ENCODE measurements at regions not wholly inside any gene's neighbourhood (a gene's known extent, or its start where the extent isn't known, plus 50 kb on each side); places are given as distances from the start of the nearest gene placed in this dataset.

DNA sequence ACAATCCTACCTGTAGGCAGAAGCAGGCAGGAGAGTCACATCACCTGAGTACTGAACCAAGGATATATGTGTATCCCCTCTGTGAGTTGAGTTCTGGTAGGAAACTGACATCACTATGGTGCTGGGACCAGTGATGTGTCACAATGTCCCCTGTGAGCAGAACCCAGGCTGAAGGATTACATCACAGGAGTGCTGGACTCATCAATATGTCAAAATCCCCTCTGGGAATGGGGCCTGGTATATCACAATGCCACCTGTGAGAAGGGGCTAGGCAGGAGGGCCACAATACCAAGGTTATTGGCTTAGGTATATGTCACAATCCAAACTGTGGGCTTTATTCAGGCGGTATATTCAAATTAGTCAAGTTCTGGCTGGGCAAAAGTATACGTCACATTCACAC lies 2098.3 kb downstream of the TP53TG3F start:
- no peaks in the 10 kb centered on the region for H3K4me1 ChIP-seq (ENCODE audit: insufficient read depth, low read length)
- H3K23ac ChIP-seq (ENCODE audit: insufficient read length, low read depth, low read length), result no peak overlapping the region
- no peak overlapping the region for H2BK120ac ChIP-seq (ENCODE audit: low read depth, low read length, poor library complexity, severe bottlenecking)
- no peak overlapping the region for H4K5ac ChIP-seq (ENCODE audit: insufficient read length, low read depth, low read length)
- no peak overlapping the region for H2BK20ac ChIP-seq (ENCODE audit: low read depth, low read length, poor library complexity, severe bottlenecking)
- no peak overlapping the region for H2BK15ac ChIP-seq (ENCODE audit: low read depth, low read length)
- H2BK5ac ChIP-seq (ENCODE audit: insufficient read length, low read length), result no peak overlapping the region
- H3K4me2 ChIP-seq (ENCODE audit: insufficient read depth, insufficient read length, low read length), result no peak overlapping the region
- WGBS (ENCODE audit: extremely low coverage, insufficient read length, low lambda C conversion rate), result no CpG with 5 or more reads among the region's 2 CpGs
- H3K9ac ChIP-seq (ENCODE audit: extremely low read depth, insufficient read length, low read length), result no peak overlapping the region
- H3K27me3 ChIP-seq (ENCODE audit: insufficient read depth, low read length), result no peaks in the 10 kb centered on the region
- no peak overlapping the region for H3T11ph ChIP-seq (ENCODE audit: low read length)
- Mint-ChIP-seq H3K4me1 (no peaks in the 10 kb centered on the region), H3K4me3 (no peak overlapping the region), H3K27me3 (ENCODE audit: low read depth) (peaks cover 5% of the 10 kb centered on the region; the same call in 1 of the 2 replicates), H3K9me3 (peaks cover 93 to 96% of the 10 kb centered on the region in 2 experiments), H3K36me3 (ENCODE audit: insufficient read depth in 1 of 3, low read depth in 3 of 3) (peaks cover 4 to 21% (median 11%) of the 10 kb centered on the region in 3 experiments; a peak in 6 of 7 replicates), H3K27ac (no peak overlapping the region)
- no peak overlapping the region for H3K14ac ChIP-seq (ENCODE audit: insufficient read depth, low read length)
- no peak overlapping the region for H2AFZ ChIP-seq (ENCODE audit: low read length)
- H3K27ac ChIP-seq (ENCODE audit: insufficient read length, low read depth, low read length), result no peak overlapping the region
- H3K9me3 ChIP-seq (ENCODE audit: control insufficient read depth, low read depth, low read length), result peaks cover 88% of the 10 kb centered on the region
- H3K56ac ChIP-seq (ENCODE audit: insufficient read length, low read depth, low read length), result no peak overlapping the region
- H3K79me2 ChIP-seq (ENCODE audit: insufficient read depth, low read length), result no peaks in the 10 kb centered on the region; the same call in 1 of the 2 replicates
- DNase-seq, result no peak
- no peak overlapping the region for H3K18ac ChIP-seq (ENCODE audit: insufficient read length, low read depth, low read length)
- no peak overlapping the region for H4K8ac ChIP-seq (replicated peaks; ENCODE audit: insufficient read length, low read depth, low read length)
- H4K91ac ChIP-seq (ENCODE audit: insufficient read length, low read depth, low read length), result no peak overlapping the region
- H4K20me1 ChIP-seq (ENCODE audit: control insufficient read depth, insufficient read depth, insufficient read length), result no peaks in the 10 kb centered on the region
- H3K79me1 ChIP-seq (ENCODE audit: insufficient read depth, low read depth, low read length, poor library complexity, severe bottlenecking), result no peaks in the 10 kb centered on the region
- H3K23me2 ChIP-seq (ENCODE audit: insufficient read length, low read depth, low read length, poor library complexity, severe bottlenecking), result no peaks in the 10 kb centered on the region
- no peak overlapping the region for H2BK12ac ChIP-seq (ENCODE audit: insufficient read length, low read depth, low read length)
- no peak overlapping the region for H2AK5ac ChIP-seq (ENCODE audit: insufficient read length, low read length)
- TF ChIP-seq, protein P1, sequence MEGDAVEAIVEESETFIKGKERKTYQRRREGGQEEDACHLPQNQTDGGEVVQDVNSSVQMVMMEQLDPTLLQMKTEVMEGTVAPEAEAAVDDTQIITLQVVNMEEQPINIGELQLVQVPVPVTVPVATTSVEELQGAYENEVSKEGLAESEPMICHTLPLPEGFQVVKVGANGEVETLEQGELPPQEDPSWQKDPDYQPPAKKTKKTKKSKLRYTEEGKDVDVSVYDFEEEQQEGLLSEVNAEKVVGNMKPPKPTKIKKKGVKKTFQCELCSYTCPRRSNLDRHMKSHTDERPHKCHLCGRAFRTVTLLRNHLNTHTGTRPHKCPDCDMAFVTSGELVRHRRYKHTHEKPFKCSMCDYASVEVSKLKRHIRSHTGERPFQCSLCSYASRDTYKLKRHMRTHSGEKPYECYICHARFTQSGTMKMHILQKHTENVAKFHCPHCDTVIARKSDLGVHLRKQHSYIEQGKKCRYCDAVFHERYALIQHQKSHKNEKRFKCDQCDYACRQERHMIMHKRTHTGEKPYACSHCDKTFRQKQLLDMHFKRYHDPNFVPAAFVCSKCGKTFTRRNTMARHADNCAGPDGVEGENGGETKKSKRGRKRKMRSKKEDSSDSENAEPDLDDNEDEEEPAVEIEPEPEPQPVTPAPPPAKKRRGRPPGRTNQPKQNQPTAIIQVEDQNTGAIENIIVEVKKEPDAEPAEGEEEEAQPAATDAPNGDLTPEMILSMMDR (conservative IDR thresholded peaks at IDR 0.05), result no peak
- no peak overlapping the region for H3K4ac ChIP-seq (ENCODE audit: low read depth, low read length)

Data from H9 (cell line).